ENCODE measurements at regions not wholly inside any gene's neighbourhood (a gene's known extent, or its start where the extent isn't known, plus 50 kb on each side); places are given as distances from the start of the nearest gene placed in this dataset.

GRCh38 chr22:41040483-41040882 lies 51.9 kb upstream of the EP300 start:
- H3K9me2 ChIP-seq (replicated peaks; ENCODE audit: low read depth, low read length): no peaks in the 10 kb centered on the region
- no peak overlapping the region for H3K9ac ChIP-seq (ENCODE audit: low read depth, low read length, poor library complexity, severe bottlenecking)
- no peaks in the 10 kb centered on the region for H3K36me3 ChIP-seq (ENCODE audit: insufficient read depth, low read length)
- H3K79me2 ChIP-seq (ENCODE audit: insufficient read depth, low read length): no peaks in the 10 kb centered on the region
- H4K20me1 ChIP-seq (ENCODE audit: insufficient read depth, low read length, poor library complexity, severe bottlenecking): no peaks in the 10 kb centered on the region
- no peak overlapping the region for H2AFZ ChIP-seq (ENCODE audit: low read length)
- no peak overlapping the region for H3K4me2 ChIP-seq (ENCODE audit: low read depth, low read length, poor library complexity, severe bottlenecking)
- TF ChIP-seq CTCF (conservative IDR thresholded peaks at IDR 0.05; ENCODE audit: low read length): no peak
- no peak for TF ChIP-seq EZH2phosphoT487 (IDR thresholded peaks at IDR 0.05; ENCODE audit: borderline replicate concordance)
- H3K4me1 ChIP-seq (ENCODE audit: insufficient read depth, low read length, poor library complexity, severe bottlenecking): no peaks in the 10 kb centered on the region
- H3K9me3 ChIP-seq (ENCODE audit: insufficient read depth, low read depth, low read length): no peaks in the 10 kb centered on the region
- no peaks in the 10 kb centered on the region for H3F3A ChIP-seq (ENCODE audit: low read depth)
- no peaks in the 10 kb centered on the region for H3K27me3 ChIP-seq (ENCODE audit: insufficient read depth, low read length, poor library complexity, severe bottlenecking)
- H3K4me3 ChIP-seq (ENCODE audit: low read length, poor library complexity, severe bottlenecking): no peak overlapping the region

- no peaks in the 10 kb centered on the region for H3K79me2 ChIP-seq (ENCODE audit: insufficient read depth, low read length)
- H2AFZ ChIP-seq (ENCODE audit: low read length): no peak overlapping the region
- H3K36me3 ChIP-seq (ENCODE audit: insufficient read depth, low read length): no peaks in the 10 kb centered on the region
- H3K4me2 ChIP-seq (ENCODE audit: low read depth, low read length, poor library complexity, severe bottlenecking): no peak overlapping the region
- H3K4me3 ChIP-seq (ENCODE audit: low read length, poor library complexity, severe bottlenecking): no peak overlapping the region
- H3F3A ChIP-seq (ENCODE audit: low read depth): no peaks in the 10 kb centered on the region
- H3K27me3 ChIP-seq (ENCODE audit: insufficient read depth, low read length, poor library complexity, severe bottlenecking): no peaks in the 10 kb centered on the region
- no peak overlapping the region for H3K9ac ChIP-seq (ENCODE audit: low read depth, low read length, poor library complexity, severe bottlenecking)
- TF ChIP-seq CTCF (conservative IDR thresholded peaks at IDR 0.05; ENCODE audit: low read length) (no peak), EZH2phosphoT487 (IDR thresholded peaks at IDR 0.05; ENCODE audit: borderline replicate concordance) (no peak)
- H4K20me1 ChIP-seq (ENCODE audit: insufficient read depth, low read length, poor library complexity, severe bottlenecking): no peaks in the 10 kb centered on the region
- no peaks in the 10 kb centered on the region for H3K9me3 ChIP-seq (ENCODE audit: insufficient read depth, low read depth, low read length)
- H3K9me2 ChIP-seq (replicated peaks; ENCODE audit: low read depth, low read length): no peaks in the 10 kb centered on the region
- no peaks in the 10 kb centered on the region for H3K4me1 ChIP-seq (ENCODE audit: insufficient read depth, low read length, poor library complexity, severe bottlenecking)
Observed at GRCh38 chr22:41041532-41041931, 50.9 kb upstream of the EP300 start.

Measured in Loucy (cell line).